NCI-H82 treated with DMSO at 0.1 percent for 48 hours (cell line): ENCODE measurements at regions not wholly inside any gene's neighbourhood (a gene's known extent, or its start where the extent isn't known, plus 50 kb on each side); places are given as distances from the start of the nearest gene placed in this dataset.

Experiments
- DNase-seq: peaks from one replicate; lab custom pipeline; 2025; ENCODE audit not compliant: unreplicated experiment; lab: John Stamatoyannopoulos, UW

DNA sequence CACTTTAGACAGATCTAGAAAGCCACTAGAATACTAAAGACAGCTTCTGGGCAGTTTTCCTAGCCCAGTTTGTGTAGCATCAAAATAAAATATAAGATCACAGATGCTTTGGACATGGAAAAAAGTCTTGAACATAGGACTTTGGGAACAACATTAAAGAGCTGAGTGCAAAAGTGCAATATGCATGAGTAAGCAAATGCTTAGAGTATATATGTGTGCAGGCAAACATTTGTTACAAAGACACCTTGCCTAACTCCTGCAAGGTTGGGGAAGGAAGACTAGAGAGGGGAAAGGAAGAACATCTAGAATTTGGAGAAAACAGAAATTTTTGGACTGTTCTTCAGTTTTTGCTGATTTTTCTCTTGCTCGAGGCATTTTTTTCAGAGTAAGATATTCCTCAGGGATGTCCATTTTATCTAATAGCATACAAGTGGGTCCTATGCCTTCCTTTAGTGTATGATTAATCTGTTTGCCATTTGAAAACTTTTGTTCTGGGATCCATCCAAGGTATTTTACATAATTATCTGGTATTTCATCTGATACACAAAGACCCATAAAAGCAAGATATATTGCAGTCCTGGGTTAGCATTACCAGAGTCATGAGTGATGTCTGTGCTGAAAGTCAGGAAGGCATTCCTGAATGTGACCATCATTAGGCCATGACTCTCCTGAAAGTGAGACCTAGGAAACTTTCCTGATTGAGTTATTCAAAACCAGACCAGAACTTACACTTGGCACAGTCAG lies 142.0 kb upstream of the RGMB start:
- no peak for DNase-seq

DNA sequence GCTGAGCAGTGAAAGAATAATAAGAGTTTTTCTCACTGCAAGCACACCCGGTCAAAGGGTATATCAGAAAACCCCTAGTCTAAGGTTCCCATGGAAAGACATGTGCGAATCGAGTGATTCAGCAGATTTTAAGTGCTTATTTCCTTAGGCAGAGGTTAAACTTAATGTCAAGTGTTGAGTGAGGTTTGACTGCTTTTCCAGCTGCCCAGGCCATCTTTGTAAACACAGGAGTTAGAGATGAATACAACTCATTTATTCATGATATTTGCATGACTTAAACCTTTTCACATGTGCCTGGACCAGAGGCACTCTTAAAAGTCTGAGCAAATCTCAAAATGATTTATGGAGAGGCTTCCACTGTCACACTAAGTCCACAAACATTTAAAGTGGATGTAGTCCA lies 137.8 kb upstream of the RGMB start:
- no peak for DNase-seq

DNA sequence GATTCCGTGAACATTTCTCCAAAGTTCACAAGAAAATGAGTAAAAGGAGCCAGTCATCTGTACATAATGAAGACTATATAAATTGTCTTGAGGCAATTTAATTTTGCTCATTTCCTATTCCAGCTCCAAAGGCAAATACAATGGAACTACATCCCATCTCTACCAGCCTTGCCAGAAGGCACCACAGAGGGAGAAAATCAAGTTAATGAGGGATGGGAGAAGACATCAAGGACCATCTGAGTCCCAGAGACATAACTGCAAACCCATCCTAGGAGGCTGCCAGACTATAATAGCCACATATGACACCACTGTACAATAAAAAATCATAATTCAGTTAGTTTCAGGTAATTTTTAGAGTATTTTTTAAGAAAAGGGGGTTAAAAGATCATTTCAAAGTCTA lies 136.3 kb upstream of the RGMB start:
- DNase-seq, result no peak

DNA sequence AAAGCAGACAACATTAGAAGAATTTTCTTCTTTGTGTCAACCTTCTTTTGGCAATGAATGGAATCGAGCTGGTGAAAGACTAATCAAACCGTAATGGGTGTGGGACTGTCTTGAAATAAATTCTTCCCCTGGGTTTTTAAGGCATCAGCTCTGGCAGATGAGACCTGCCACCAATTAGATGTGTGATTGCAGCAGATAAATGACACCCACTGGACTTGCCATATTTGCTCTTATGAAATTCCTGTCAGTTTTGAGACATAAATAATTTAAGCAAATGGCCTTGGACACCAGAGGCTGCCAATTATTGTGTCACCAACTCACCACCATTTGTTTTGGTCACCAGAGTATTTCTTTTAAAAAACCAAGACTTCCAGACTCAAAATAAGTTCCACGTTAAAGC lies 135.9 kb upstream of the RGMB start:
- DNase-seq, result no peak

DNA sequence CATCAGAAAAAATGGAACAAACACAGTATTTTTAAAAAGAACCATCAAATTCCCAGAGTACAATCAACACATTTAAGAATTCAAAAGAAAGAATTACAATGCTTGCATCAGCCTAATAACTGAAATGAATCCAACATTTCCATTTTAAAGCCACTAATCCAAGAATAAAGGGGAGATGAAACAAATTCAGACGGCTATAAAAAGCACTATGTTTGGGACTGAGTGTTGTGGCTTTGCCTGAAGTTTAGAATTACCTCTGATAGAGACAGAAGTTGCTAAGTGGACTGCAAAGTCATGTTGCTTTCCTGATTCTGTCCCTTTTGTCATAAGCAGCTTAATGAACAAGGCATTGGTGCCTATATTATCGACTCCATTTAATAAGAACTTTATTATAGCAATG lies 135.4 kb upstream of the RGMB start:
- no peak for DNase-seq

DNA sequence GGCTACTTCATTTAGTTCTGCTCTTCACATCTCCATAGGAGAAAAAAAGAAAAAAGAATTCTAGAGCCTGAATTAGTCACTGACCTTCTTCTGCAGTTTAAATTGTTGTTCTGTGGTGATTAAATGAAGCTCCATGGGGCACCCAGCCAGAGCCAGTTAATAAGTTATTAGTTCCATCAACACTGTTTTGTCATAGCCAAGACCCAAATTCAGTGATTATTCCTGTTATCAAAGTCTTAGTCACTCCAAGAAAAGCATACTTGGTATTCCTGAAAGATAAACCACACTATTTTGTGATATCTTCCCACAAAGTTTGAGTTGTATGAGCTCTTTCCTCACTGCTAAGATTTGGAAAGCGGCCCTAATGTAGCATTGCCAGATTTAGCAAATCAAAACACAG lies 134.8 kb upstream of the RGMB start:
- no peak for DNase-seq

DNA sequence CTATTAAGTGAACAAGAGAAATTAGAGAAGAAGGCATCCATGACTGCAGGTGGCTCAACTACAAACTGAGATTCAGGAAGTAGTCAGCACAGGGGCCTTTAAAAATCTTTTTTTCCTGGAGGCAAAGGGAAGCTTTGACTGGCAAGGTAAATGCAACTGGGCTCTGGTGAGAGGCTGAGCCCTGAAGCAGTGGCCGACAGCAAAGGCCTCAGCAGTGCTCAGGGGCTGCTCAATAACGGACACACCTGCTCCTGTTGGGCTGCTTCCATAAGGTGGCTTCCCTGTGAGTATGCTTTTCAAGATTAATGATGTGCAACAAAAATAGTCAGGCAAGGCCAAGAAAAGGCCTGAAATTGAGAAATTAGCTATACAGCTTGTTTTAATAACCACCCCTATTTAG lies 134.2 kb upstream of the RGMB start:
- no peak for DNase-seq

DNA sequence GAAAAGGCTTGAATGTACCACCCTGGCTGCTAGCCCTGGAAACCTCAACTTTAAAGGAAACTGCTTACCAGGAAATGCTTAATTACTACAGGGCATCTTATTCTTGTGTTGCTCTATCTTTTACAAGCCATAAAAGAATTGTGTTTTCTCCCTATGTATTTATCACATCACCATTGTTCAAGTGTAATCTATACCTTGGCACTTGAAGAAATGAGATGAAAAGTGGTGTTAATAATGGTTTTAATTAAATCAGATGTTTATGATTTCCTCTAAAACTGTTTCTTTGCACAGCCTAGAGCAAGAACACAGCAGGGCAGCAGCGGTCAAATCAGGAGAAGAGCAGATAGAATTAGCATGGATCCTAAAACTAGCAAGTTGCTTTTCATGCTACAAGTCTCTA lies 131.8 kb upstream of the RGMB start:
- DNase-seq, result no peak

DNA sequence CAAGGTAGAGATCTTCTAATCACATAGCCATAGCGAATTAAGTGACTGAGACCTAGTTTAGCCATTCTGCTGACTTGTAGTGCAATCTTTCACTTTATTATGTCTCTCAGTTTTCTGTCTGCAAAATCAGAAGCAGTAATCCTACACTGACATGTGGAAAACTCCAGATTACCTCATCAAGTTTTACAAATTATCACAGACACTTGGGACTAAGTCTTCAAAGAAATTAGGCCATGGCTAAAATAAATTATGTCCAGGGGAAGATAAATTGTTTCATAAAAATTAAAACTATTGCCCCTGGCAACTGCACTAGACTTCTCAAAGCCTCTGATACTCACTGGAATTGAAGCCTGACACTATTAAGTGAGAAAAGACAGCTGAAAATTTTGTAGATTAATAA lies 129.9 kb upstream of the RGMB start:
- DNase-seq, result no peak

DNA sequence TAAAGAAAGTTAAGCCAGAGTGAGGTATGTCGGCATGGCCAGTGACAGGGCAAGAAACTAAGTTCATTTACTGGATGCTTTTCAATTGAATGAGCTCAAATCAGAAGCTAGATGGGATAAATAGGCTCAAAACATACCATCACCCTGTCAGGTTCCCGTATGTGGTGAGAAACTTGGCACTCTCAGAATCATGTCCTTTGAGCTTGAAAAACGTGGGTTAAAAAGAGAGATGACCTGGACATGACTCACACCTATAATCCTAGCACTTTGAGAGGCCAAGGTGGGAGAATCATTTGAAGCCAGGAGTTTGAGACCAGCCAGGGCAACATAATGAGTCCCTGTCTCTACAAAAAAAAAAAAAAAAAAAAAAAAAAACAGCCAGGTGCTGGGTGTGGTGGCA lies 121.7 kb upstream of the RGMB start:
- no peak for DNase-seq

DNA sequence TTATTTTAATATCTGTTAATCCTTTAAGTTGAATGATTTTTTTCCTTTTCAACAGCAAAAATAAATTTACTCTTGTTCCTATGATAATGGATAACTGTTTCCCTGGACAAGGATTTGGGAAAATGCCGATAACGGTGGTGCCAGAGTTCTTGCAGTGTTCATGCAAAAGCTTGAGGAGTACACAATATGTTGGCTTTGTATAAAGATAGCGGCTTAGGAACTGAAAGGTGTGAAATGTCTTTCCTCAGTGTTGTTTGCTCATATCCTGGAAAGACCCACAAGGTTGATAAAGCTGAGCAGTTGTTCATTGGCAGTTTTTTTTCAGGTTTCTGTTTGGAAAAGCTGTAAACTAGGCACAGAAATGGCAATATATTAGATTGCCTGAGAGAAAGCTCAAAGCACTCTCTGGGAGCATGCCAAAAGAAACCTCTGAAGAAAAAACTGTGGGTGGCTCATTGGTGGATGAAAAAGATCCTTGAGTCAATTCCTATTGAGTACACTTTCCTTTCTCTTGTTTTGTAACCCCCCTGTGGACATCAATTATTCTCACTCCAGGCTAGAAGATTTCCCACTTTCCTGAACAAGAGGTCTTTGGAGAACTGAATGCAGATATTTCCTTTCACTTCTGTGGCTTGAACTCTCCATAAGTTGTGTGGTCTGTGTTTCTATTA lies 117.2 kb upstream of the RGMB start:
- DNase-seq, result no peak

DNA sequence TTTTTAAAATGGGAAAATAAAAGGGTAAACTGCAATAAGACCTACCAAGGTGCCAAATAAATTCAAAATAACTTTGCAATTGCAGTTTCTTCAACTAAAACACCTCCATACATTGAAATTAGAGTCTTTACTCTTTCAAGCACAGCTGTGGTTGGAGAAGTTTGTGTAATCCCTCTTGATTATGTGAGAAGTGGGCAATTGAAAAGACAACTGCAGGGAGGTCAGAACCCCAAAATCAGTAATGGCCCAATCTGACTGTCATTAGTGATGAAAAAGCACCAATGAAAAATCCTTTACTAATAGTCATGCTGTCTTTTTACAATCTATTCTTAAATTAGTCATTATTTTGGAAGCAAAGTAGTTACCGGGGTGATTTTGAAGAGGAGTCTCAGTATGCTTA lies 116.7 kb upstream of the RGMB start:
- DNase-seq, result no peak

DNA sequence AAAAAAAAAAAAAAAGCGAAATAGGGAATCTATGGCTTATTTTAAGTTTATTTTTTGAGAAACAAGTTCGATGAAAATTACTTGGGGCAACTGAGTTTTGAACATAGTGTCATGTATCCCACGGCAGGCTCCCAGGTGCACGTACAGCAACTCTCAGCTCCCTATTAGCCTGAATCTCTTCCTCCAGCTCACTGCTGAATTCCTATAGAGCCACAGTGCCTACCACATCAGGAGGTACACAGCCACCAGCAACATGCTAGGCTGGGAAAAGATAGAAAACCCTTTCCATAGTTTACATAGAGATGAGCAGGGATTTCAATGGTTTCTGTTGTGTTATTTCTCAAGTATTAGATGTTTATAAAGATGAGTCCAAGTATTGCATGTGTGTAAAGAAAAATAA lies 115.9 kb upstream of the RGMB start:
- DNase-seq, result no peak

DNA sequence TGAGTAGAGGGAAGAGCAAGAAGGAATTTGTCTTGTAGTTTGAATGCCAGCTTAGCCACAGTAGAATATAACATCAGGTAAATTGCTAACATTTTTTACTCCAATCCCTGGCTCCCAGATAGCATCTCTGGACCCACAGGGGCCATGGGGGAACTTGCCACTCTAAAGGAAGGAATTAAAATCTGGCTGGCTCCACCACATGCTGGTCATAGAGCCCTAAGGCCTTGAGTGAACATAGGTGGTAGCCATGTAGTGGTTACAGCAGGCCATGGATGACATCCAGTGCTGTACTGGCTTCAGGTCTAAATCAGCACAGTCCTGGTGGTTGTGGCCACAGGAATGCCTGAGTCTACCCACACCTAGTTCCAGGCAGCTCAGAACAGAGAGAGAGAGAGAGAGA lies 109.9 kb upstream of the RGMB start:
- no peak for DNase-seq

DNA sequence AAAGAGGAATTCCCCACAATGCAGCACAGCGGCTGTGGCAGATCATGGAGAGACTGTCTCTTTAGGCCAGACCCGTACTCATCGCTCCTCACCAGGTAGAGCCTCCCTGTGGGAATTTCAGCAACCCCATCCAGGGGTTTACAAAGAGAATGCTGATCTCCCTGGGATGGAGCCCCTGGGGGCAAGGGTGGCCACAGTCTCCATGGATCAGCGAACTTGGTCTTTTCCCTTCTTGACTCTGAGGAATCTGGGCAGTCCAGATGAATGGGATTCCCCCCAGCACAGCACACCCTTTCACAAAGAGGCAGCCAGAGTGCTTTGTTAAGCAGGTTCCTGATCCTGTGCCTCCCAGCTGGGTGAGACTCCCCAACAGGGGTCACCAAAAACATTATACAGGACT lies 108.7 kb upstream of the RGMB start:
- no peak for DNase-seq

DNA sequence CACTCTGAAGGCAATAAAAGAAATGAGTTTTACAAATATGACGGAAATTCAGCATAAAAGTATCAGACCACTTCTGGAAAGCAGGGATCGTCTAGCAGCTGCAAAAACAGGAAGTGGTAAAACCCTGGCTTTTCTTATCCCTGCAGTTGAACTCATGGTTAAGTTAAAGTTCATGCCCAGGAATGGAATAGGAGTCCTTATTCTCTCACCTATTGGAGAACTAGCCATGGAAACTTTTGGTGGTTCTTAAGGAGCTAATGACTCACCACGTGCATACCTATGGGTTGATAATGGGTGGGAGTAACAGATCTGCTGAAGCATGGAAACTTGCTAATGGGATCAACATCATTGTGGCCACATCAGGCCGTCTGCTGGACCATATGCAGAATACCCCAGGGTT lies 93.5 kb upstream of the RGMB start:
- no peak for DNase-seq

DNA sequence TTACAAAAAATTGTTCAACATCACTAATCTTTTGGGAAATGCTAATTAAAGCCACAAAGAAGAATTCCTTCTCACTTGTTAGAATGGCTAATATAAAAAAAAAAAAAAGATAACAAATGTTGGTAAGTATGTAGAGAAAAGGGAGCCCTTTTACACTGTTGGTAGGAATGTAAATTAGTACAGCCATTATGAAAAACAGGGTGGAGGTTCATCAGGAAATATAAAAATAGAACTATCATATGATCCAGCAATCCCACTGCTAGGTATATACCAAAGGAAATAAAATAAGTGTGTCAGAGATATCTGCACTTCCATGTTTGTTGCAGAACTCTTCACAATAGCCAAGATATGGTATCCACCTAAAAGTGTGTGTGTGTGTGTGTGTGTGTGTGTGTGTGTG lies 83.5 kb upstream of the RGMB start:
- DNase-seq, result no peak

DNA sequence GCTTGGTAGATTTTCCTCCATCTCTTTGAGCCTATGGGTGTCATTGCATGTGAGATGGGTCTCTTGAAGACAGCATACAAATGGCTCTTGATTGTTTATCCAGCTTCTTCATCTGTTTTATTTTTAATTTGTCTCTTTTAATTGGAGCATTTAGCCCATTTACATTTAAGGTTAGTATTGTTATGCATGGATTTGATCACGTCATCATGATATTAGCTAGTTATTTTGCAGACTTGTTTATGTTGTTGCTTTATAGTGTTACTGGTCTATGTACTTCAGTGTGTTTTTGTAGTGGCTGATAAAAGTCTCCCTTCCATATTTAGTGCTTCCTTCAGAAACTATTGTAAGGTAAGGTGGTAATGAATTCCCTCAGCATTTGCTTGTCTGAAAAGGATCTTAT lies 78.6 kb upstream of the RGMB start:
- no peak for DNase-seq

DNA sequence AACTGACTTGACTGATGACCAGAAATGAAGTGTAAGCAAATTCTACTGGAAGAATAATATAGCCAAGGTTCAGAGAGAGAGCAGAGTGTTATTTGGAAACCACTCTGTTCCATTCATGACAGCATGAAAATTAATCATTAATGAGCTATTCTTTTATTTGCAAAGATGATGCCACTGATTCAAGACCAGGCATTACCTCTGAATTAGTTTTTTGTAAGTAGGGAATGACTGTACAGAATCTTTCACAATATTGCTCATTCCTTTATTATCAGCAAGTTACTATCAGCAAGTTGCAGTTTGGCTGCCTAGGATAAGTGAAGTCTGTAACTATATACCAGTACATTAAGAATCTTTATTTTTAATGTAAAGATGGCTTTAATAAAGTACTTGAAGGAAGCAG lies 75.1 kb upstream of the RGMB start:
- DNase-seq, result no peak

DNA sequence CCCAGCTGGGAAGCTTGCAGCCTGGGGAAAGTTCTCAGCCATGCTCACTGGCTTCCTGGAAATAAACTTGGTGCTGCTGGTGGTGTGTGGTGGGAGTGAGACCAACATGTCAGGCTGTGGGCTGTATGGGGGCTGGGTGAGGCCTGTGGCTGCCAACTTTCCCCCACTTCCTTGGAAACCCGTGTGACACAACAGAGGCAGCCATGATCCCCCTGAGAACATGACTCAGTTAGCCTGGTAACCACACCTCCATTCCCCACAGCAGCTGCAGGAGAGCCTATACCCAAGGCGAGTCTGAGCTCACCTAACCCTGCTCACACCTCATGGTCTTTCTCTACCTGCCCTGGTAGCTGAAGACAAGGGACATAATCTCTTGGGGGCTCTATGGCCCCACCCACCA lies 72.7 kb upstream of the RGMB start:
- DNase-seq, result no peak

DNA sequence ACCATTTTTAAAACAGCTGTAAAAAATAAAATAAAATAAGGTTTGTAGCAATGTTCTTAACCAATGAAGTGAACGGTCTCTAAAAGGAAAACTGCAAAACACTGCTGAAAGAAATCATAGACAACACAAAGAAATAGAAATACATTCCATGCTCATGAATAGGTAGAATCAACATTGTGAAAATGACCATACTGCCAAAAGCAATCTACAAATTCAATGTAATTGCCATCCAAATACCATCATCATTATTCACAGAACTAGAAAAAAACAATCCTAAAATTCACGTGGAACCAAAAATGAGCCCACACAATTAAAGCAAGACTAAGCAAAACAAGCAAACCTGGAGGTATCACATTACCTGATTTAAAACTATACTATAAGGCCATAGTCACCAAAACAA lies 67.6 kb upstream of the RGMB start:
- DNase-seq, result no peak

DNA sequence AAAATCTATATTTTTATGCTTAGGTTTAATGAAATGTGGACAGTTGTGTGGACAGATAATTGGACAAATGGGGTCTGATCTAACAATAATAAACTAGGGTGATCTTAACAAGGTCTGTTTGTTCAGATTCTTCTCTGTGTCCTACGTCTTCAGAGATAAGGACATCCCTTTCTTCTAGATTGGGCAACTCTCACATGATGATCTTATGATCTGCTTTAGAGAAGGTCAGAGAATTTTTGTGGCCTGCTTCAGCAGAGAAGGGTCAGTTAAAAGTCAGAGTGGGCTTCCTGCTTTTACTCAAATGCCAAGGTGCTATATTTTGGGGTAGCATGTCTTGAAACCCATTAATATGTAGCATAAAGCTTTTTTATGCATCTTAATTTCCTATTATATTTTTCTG lies 63.8 kb upstream of the RGMB start:
- no peak for DNase-seq

DNA sequence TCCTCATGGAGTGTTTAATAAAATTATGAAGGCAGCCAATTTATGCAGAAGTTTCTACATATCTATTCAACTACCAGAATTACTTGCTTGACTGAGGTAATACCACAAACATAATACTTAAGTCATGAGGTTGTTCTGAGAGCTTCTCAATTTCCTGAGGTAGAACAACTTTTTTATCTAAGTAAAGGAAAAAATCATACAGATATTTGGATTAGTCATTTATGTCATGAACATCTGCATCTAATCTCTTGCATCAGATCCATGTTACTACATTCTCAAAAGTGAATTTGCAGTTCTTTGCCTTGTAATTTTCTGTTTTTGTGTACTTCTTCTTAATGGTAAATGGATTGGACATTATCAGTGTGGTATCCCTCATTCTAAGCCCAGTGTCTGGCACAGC lies 60.4 kb upstream of the RGMB start:
- no peak for DNase-seq
